HepG2 (cell line): ENCODE measurements at regions not wholly inside any gene's neighbourhood (a gene's known extent, or its start where the extent isn't known, plus 50 kb on each side); places are given as distances from the start of the nearest gene placed in this dataset.

Experiments
- JUN ChIP-seq: sonication (generic); formaldehyde crosslinking; IDR thresholded peaks from 2 replicates; pipeline ENCODE4 v1.4.0; 2020; ENCODE audit warnings: mild to moderate bottlenecking, missing genetic modification reagents
- MXI1 ChIP-seq: IDR thresholded peaks from 3 replicates; pipeline ENCODE4 v1.6.1; 2012; ENCODE audit warnings: low read depth, low read length, inconsistent platforms, borderline replicate concordance
- POLR2AphosphoS2 ChIP-seq: IDR thresholded peaks from 2 replicates; pipeline ENCODE4 v1.6.1; 2011; ENCODE audit warnings: low read depth, low read length, improper control_type of control experiment
- RARA ChIP-seq: IDR thresholded peaks from 2 replicates; pipeline ENCODE4 v1.6.1; 2016; ENCODE audit warnings: missing genetic modification reagents, missing compliant biosample characterization
- SUZ12 ChIP-seq: fragments of 150-350 bp; IDR thresholded peaks from 2 replicates; pipeline ENCODE4 v1.6.1; 2014; ENCODE audit warnings: low read depth, low read length
- ZNF253 ChIP-seq: sonication (generic); formaldehyde crosslinking; IDR thresholded peaks from 2 replicates; pipeline ENCODE4 v1.8.0; 2022; ENCODE audit warnings: mild to moderate bottlenecking, missing genetic modification reagents, borderline replicate concordance
- ZNF451 ChIP-seq: sonication (generic); formaldehyde crosslinking; IDR thresholded peaks from 2 replicates; pipeline ENCODE4 v1.5.0; 2020; ENCODE audit warnings: mild to moderate bottlenecking, missing genetic modification reagents

DNA sequence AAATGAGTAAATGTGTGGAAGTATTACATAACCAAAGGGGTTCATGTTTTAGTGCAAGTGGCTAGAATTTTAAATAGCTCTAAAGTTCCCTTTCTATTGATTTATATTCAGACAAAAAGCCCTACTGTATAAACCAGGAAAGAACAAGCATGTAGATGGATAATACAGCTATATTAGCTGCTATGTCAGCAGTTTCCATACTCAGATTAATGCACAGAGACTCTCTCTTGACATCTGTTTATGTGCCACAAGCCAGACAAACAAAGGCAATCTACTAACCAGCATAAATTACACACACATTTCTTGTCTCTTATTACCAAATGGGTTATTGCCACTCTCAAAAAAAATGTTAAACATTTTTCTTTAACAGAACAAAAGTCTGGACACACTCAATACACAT is 760.1 kb upstream of the NECTIN3 start:
- TF ChIP-seq POLR2AphosphoS2, result no peak
- TF ChIP-seq RARA (CRISPR knock-in tag), result no peak
- no peak for TF ChIP-seq MXI1
- no peak for TF ChIP-seq ZNF451 (CRISPR knock-in tag)
- no peak for TF ChIP-seq ZNF253 (CRISPR knock-in tag)
- TF ChIP-seq SUZ12, result no peak
- no peak for TF ChIP-seq JUN
